Lung (tissue), 11 donors: ENCODE measurements at regions not wholly inside any gene's neighbourhood (a gene's known extent, or its start where the extent isn't known, plus 50 kb on each side); places are given as distances from the start of the nearest gene placed in this dataset.
A peak's percentile ranks its signal among the peaks of the same experiment; 100 is the strongest.

ENCODE experiments used
- ATAC-seq: fragments of 200-7000 bp; cut with Tn5 transposase; one replicate; pipeline ENCODE4 v1.9.1; 2020; ENCODE audit warnings: moderate number of reproducible peaks; ENCODE audit not compliant: insufficient read depth, low FRiP score
- DNase-seq, 3 donors: peaks; one replicate each; pipeline ENCODE4 v3.0.0-alpha.2; 2013 to 2017
- H3K27ac ChIP-seq, 2 donors: one replicate each; pipeline ENCODE4 v1.5.1; 2013; ENCODE audit warnings: mild to moderate bottlenecking in 2 of 2, moderate library complexity in 2 of 2, control low read depth in 1 of 2, inconsistent platforms in 1 of 2, low read depth in 1 of 2, low read length in 1 of 2
- H3K27me3 ChIP-seq, 3 donors: one replicate each; pipeline ENCODE4 v1.5.1; 2013; ENCODE audit warnings: low read length in 2 of 3; ENCODE audit not compliant: control insufficient read depth in 3 of 3, insufficient read depth in 3 of 3
- H3K36me3 ChIP-seq, 4 donors: one replicate each; pipeline ENCODE4 v1.5.1; 2013; ENCODE audit warnings: low read length in 4 of 4, mild to moderate bottlenecking in 1 of 4, moderate library complexity in 1 of 4; ENCODE audit not compliant: control insufficient read depth in 4 of 4, insufficient read depth in 4 of 4
- H3K4me1 ChIP-seq, 5 donors: one replicate each; pipeline ENCODE4 v1.5.1; 2013; ENCODE audit warnings: low read length in 5 of 5, mild to moderate bottlenecking in 2 of 5, moderate library complexity in 1 of 5; ENCODE audit not compliant: control insufficient read depth in 5 of 5, insufficient read depth in 5 of 5
- H3K4me3 ChIP-seq: one replicate; pipeline ENCODE4 v1.5.1; 2013; ENCODE audit warnings: mild to moderate bottlenecking, control low read depth, moderate library complexity
- H3K9ac ChIP-seq, 2 donors: one replicate each; pipeline ENCODE4 v1.5.1; 2013; ENCODE audit warnings: low read length in 2 of 2, control low read depth in 1 of 2; ENCODE audit not compliant: insufficient read depth in 1 of 2
- H3K9me3 ChIP-seq, 4 donors: one replicate each; pipeline ENCODE4 v1.5.1; 2013; ENCODE audit warnings: low read length in 3 of 4, mild to moderate bottlenecking in 1 of 4, moderate library complexity in 1 of 4; ENCODE audit not compliant: control insufficient read depth in 4 of 4, insufficient read depth in 3 of 4
- WGBS, 2 donors: extraction: QIAGEN DNeasy Blood & Tissue Kit; methylation state at CpG; one replicate each; pipeline ENCODE4 v1.1.7; 2013; 5-methylcytosine and 5-hydroxymethylcytosine counted together
- TF ChIP-seq, protein P1 (sequence below): IDR thresholded peaks from 2 replicates; pipeline ENCODE4 v1.5.1; 2012; ENCODE audit warnings: mild to moderate bottlenecking; ENCODE audit errors: control extremely low read depth, extremely low read depth
- donor health status: control.
- donor health status: control.
- donor health status: Bipolar disorder and iron deficiency.
- donor health status: healthy.
- donor health status: DM: yes; HTN: yes; CAD: no.

DNA sequence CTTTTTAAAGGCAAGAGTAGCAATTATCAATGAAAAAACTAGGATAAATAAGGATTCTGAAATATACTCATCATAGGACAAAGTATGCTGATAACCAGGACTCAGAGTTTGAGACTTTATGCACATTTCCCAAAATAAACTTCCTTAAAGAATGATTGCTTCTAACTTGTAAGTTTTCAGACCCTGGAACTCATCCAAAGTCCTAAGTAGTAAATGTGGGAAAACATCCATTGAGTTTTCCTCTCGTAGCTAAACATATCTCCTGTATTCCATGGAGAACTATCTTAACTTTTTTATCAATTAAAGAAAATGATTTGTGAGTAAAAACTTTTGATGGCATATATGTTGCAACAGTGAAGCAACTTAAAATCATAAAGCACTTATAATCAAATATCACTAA, 285.2 kb upstream of the KLF6 start:
- WGBS, 2 donors, result 70 to 90% methylated on average over 1 of the region's 1 CpG

DNA sequence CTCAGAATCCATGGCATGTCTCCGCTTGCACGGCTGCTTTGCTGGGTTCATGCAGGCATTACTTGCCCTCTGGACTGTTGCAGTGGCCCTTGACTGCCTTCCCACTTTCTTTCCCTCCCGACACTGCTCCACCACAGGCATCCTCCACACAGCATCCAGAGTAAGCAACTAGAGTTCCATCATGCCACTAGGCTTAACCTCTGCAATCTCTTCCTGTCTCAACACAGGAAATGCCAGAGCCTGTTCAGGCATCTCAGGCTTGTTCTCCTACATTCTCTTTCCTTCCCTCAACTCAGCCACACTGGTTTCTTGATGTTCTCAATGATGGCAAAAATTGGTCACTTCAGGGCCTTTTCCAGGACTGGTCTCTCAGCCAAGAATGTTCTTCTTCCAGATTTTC, 284.5 kb upstream of the KLF6 start:
- ATAC-seq, result no peak
- TF ChIP-seq, protein P1, sequence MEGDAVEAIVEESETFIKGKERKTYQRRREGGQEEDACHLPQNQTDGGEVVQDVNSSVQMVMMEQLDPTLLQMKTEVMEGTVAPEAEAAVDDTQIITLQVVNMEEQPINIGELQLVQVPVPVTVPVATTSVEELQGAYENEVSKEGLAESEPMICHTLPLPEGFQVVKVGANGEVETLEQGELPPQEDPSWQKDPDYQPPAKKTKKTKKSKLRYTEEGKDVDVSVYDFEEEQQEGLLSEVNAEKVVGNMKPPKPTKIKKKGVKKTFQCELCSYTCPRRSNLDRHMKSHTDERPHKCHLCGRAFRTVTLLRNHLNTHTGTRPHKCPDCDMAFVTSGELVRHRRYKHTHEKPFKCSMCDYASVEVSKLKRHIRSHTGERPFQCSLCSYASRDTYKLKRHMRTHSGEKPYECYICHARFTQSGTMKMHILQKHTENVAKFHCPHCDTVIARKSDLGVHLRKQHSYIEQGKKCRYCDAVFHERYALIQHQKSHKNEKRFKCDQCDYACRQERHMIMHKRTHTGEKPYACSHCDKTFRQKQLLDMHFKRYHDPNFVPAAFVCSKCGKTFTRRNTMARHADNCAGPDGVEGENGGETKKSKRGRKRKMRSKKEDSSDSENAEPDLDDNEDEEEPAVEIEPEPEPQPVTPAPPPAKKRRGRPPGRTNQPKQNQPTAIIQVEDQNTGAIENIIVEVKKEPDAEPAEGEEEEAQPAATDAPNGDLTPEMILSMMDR, result no peak
- no peak overlapping the region for H3K9ac ChIP-seq
- H3K4me1 ChIP-seq, result peaks cover 5 to 22% (median 6%) of the 10 kb centered on the region in 5 donors
- no peaks in the 10 kb centered on the region for H3K9me3 ChIP-seq
- H3K36me3 ChIP-seq, result no peaks in the 10 kb centered on the region
- H3K27ac ChIP-seq, result no peak overlapping the region
- no peak overlapping the region for H3K4me3 ChIP-seq
- 81 to 91% methylated on average over 3 of the region's 3 CpGs for WGBS, 2 donors
- no peaks in the 10 kb centered on the region for H3K27me3 ChIP-seq
- DNase-seq, result no peak

More for the DNA sequence above, 285.2 kb upstream of the KLF6 start:
- peak in 2 of 3 donors; percentile 58 to 69 for DNase-seq
- Histone ChIP-seq H3K36me3 (no peaks in the 10 kb centered on the region), H3K27me3 (no peaks in the 10 kb centered on the region), H3K4me3 (no peak overlapping the region), H3K9me3 (no peaks in the 10 kb centered on the region), H3K4me1 (peaks cover 5 to 22% (median 6%) of the 10 kb centered on the region in 5 donors), H3K27ac (no peak overlapping the region), H3K9ac (no peak overlapping the region)
- TF ChIP-seq, protein P1, result no peak
- ATAC-seq, result no peak

DNA sequence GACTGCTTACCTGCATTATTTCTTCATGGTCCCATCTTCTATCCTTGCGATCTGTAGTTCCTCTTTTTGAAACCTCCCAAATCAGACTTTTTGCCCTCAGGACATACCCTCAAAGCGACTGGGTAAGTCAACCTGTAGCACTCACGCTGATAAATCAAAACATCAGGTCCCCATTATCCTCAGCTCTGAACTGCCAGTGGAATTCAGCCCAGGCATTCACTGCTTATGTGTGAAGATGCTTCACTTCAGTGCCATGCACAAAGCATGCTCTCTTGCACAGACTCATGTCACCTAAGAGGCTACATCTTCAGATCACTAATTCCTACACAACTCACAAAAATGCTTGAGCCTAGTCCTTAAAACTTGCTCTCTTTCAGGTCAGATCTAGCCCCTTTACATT, 283.6 kb upstream of the KLF6 start:
- no peak for ATAC-seq
- TF ChIP-seq, protein P1, result no peak
- peaks cover 4 to 22% (median 6%) of the 10 kb centered on the region in 5 donors for H3K4me1 ChIP-seq
- WGBS, 2 donors, result 91 to 94% methylated on average over 3 of the region's 3 CpGs
- no peak overlapping the region for H3K4me3 ChIP-seq
- H3K9me3 ChIP-seq, result no peaks in the 10 kb centered on the region
- H3K27ac ChIP-seq, result no peak overlapping the region
- no peaks in the 10 kb centered on the region for H3K27me3 ChIP-seq
- H3K36me3 ChIP-seq, result no peaks in the 10 kb centered on the region
- no peak overlapping the region for H3K9ac ChIP-seq
- DNase-seq, result no peak

DNA sequence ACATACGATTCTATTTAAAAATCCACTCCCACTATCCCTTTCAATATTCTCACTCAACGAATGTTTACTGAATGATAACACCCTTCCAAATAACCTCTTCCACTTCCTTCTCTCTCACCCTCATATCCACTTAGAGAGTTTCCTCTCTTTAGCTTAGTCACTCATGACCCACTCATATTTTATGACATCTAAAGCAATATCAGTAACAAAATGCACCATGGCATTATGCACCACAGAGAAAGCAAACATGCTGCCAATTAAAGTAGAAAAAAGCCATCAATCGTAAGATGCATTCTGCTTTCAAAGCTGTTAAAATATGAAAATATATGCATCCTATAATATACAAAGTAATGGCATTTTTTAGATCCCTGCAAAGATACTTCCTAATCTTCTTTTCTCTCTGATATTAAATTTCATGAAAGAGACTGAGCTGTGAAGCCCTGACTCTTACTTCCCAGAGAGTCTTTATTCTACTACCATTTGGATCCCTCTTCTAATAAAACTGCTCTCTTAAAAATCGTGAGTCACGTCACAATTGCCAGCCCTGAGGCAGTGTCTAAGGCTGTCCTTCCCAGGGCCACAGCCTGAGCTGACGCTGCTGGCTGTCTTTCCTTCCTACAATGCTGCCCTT, 283.0 kb upstream of the KLF6 start:
- Histone ChIP-seq H3K4me1 (peaks cover 2 to 22% (median 6%) of the 10 kb centered on the region in 5 donors), H3K4me3 (no peak overlapping the region), H3K27ac (no peak overlapping the region), H3K9ac (no peak overlapping the region), H3K9me3 (no peaks in the 10 kb centered on the region), H3K27me3 (no peaks in the 10 kb centered on the region), H3K36me3 (no peaks in the 10 kb centered on the region)
- no peak for DNase-seq
- WGBS, 2 donors, result 59 to 60% methylated on average over 6 of the region's 6 CpGs
- peak; percentile 56 for ATAC-seq
- TF ChIP-seq, protein P1, result no peak
